Activated CD4-positive, alpha-beta T cell treated with anti-CD3 and anti-CD28 coated beads, Interleukin-2, amount 50 U/mL, for 24 hours (primary cell): ENCODE measurements at regions not wholly inside any gene's neighbourhood (a gene's known extent, or its start where the extent isn't known, plus 50 kb on each side); places are given as distances from the start of the nearest gene placed in this dataset.

ENCODE experiments used
- DNase-seq, 2 donors: peaks; one replicate each; pipeline ENCODE4 v3.0.0-alpha.2; 2020; ENCODE audit warnings: low read depth in 1 of 2, low spot score in 1 of 2

GRCh38 chr12:98379106-98379505 is 136.3 kb upstream of the TMPO start:
- DNase-seq: no peak

- no peak for DNase-seq
Observed at GRCh38 chr12:98385641-98386040, 129.7 kb upstream of the TMPO start.

DNA sequence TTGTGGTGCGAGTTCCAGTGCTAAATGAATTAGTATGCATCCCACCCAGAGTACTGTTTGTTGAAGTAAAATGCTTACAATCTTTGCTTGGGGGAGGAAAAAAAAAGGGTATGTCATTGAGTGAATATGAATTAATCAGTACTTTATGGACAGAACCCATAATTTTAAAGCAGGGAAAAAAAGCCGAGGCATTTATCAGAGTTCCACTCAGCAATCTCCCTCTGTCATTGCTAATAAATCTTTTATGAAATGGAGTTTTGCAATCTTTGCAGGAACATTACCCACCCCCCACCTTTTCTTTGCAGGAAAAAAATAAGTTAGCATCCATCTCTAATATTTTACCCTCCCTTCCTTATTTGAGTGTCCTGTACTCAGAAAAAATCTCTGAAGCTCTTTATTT is 127.9 kb upstream of the TMPO start:
- no peak for DNase-seq

- DNase-seq: no peak
Observed at GRCh38 chr12:98388126-98388525, 127.3 kb upstream of the TMPO start.

DNA sequence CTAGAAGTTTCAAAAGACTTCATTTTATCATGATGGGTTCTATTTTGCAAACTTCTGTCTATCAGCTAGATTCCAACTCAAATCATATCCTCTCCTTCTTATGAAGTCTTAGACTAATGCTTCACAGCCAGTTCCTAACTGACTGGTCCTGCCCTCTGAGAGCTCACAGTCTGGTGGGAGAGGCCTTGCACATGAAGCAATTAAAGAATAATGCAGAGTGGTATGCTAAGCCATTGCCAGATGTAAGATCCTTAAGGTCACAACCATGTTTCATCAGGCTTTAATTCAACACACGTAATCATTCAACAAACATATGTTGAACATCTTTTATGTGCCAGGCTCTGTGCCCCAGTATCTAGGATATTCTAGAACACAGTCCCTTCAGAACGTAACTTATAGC is 125.8 kb upstream of the TMPO start:
- DNase-seq: no peak

DNA sequence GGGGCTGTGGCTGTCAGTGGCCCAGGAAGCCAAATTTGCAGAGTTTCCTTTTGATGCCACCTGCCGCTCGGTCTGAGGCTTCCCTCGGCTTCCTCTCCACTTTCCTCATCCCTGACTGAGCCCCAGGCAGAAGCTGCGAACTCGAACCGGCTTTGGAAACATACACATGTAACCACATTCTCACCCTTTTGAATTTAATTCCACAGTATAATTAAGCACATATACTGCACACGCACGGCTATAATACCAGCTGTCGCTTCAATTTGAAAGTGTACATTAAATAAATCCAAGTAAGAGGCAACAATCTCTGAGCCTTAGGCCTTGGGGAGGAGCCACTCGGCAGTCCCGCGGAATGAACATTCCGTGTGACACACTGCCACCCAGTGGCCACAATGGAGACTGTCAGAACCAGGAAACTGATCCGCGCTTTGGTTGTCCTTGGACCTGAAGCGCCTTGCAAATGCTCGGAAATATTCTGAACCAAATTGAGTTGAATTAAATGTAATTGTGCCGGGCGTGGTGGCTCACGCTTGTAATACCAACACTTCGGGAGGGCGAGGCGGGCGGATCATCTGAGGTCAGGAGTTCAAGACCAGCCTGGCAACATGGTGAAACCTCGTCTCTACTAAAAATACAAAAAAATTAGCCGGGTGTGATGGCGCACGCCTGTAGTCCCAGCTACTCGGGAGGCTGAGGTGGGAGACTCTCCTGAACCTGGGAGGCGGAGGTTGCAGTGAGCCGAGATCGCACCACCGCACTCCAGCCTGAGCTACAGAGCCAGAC is 117.9 kb upstream of the TMPO start:
- DNase-seq: peak; percentile 66 to 71

DNA sequence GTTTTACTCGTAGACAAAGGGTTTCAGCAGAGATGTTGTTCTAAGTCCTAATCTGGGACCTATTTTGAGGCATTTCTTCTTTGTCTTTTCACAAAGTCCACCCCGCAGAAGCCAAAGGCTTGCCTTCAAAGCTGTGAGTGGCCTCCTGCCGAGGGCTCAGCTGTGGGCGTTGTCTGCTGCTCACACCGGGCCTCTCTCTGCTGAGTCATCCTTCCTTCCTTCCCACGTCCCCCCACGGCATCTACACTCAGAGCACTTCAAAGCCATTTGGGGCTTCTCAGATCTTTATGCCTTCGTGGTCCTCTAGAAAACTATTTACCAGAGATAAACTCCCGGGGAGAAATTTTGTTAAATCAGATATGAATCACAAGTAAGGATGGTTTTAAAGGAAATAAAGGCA is 115.9 kb upstream of the TMPO start:
- peak; percentile 25 to 48 for DNase-seq

GRCh38 chr12:98401427-98401826 is 114.0 kb upstream of the TMPO start:
- no peak for DNase-seq

- no peak for DNase-seq
Observed at GRCh38 chr12:98402091-98402490, 113.3 kb upstream of the TMPO start.

- no peak for DNase-seq
Observed at GRCh38 chr12:98402671-98403070, 112.7 kb upstream of the TMPO start.

DNA sequence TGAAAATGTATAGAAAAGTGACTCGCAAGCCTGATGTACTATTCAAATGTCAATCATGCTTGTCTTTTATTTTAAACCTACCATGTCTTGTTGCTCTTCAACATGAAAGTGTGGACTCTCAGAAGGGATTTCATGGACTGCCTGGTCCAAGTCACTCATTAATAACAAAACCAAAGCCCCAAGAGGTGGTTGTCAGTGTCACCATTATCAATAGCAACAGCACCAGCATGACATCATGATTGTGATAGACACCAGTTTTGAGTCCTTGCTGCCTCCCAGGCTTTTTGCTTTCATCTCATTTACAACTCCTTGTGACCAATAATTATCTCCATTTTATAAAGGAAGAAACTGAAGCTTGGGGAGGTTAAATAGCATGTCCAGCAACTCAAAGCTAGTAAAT is 112.0 kb upstream of the TMPO start:
- DNase-seq: no peak

DNA sequence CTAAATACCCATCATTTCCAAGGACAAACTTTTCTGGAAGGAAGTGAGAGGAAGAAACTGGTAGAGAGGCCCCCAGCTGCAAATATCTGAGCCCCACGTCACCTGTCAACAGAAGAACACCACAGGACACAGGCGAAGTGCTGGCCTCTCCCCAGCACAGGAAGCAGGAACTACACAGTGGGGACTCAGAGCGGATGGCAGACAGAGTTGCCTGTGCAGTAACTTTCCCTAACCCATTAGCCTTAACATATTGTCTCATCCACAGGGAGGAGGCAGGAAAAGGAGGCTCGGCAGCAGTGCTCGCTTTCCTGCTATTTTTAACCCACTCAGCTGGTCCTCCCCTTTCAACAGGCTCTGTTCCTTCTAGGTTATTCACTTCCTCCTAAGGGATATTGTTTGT is 111.5 kb upstream of the TMPO start:
- no peak for DNase-seq

DNA sequence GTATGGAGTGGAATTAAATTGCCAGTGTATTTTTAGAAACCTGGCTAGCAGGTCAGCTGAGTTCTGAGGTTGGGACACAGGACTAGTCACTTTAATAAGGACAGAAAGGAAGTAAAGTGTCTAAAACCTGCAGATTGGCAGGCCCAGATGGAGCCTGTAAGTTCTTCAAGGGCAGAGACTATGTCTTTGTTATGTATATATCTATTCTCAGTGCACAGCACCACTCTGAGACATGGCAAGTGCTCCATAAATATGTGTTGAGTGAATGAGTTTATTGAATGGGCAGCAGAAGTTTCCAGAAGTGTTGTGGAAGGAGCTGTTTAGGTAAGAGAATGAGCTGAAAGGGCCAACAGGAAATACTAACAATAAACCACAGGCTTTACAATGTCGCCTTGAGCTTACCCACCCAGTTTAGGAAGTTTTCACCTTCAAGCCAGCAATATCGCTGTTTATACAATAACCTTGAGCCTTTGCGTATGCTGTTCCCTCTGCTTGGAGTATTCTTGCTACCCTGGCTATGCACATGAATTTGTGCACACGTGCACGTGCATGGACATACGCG is 109.5 kb upstream of the TMPO start:
- no peak for DNase-seq

- DNase-seq: no peak
Observed at GRCh38 chr12:98406378-98406777, 109.0 kb upstream of the TMPO start.

GRCh38 chr12:98408681-98409080 is 106.7 kb upstream of the TMPO start:
- no peak for DNase-seq

GRCh38 chr12:98409548-98409947 is 105.8 kb upstream of the TMPO start:
- no peak for DNase-seq

GRCh38 chr12:98410356-98410755 is 105.0 kb upstream of the TMPO start:
- DNase-seq: no peak

GRCh38 chr12:98416845-98417244 is 98.5 kb upstream of the TMPO start:
- no peak for DNase-seq

DNA sequence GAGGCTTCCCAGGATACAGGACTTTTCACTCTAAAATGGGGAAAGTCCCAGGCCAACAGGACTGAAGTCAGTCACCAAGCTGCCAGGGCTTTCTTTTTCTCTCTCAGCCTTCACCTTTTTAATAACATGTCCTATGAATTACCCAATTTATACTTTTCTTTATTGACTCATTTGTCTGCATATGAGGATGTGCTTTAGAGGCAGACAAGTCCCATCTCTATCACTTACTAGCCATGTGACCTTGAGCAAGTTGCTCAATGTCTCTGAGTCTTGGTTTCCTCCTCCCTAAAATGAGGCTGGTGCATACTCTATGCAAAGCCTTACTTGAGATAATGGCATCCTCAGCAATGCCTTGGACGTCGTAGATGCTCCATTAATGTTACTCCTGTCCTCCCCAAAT is 98.1 kb upstream of the TMPO start:
- DNase-seq: no peak

DNA sequence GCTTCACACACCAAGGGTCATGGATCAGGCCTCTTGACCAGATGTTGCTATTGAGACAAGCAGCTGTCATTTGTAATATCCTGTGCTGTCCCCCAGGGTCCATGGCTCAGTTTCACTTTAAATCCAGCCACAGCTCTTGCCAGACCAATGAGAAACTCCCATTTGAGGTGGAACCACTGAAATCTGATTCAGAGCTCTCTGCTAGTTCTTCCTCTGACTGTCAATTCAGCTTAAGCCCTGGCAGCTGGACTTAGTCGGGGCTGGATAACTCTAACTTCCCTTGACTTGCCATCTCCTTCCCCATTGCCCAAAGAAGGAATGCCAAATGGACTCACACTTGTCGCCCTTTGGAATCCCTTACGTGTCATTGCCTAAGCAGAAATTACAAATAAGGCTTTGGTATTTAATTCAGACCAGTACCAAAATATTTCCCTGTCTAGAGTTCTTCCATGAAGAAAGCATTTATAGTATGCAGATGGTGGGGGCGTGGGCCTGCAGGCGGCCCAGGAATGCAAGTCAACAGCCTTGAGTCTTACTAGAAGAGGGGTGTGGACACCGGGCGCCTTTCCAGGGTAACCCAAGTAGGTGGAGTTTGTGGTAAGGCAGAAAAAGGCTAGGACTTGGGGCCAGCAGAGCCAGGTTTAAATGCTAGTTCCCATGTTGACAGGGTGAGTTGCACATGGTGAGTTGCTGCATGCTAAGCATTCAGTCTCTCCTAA is 96.9 kb upstream of the TMPO start:
- no peak for DNase-seq

- DNase-seq: no peak
Observed at GRCh38 chr12:98419081-98419794, 96.2 kb upstream of the TMPO start.
